Activated T-cell treated with anti-CD3 and anti-CD28 coated beads, Interleukin-2, amount 50 U/mL, for 72 hours (primary cell): ENCODE measurements at regions not wholly inside any gene's neighbourhood (a gene's known extent, or its start where the extent isn't known, plus 50 kb on each side); places are given as distances from the start of the nearest gene placed in this dataset.
A peak's percentile ranks its signal among the peaks of the same experiment; 100 is the strongest.
"Not testable (repeated sequence)": the region's sequence is repeated elsewhere in the genome, so short reads cannot be mapped to it uniquely, and the experiment has no call there.

Experiments
- ATAC-seq, 2 donors: fragments of 150-1000 bp; cut with Tn5 transposase; replicated peaks in 1 of 2; 2 replicates each; pipeline ENCODE4 v1.10.0; 2021; ENCODE audit warnings: moderate library complexity in 2 of 2, mild to moderate bottlenecking in 1 of 2
- DNase-seq, 2 donors: peaks; one replicate each; pipeline ENCODE4 v3.0.0; 2021 to 2022; ENCODE audit warnings: mixed read lengths in 1 of 2
- H3K27ac Mint-ChIP-seq: one replicate; pipeline ENCODE4 v1.8.0; 2022; ENCODE audit warnings: mild to moderate bottlenecking, moderate library complexity, mixed read lengths
- H3K27me3 Mint-ChIP-seq: one replicate; pipeline ENCODE4 v1.8.0; 2022; ENCODE audit warnings: low read depth, mixed read lengths
- H3K36me3 Mint-ChIP-seq, 2 donors: one replicate each; pipeline ENCODE4 v1.8.0; 2022; ENCODE audit warnings: mixed read lengths in 2 of 2, mild to moderate bottlenecking in 1 of 2; ENCODE audit not compliant: insufficient read depth in 2 of 2
- H3K4me1 Mint-ChIP-seq: one replicate; pipeline ENCODE4 v1.8.0; 2022; ENCODE audit warnings: low read depth, mixed read lengths
- H3K4me3 Mint-ChIP-seq, 2 donors: one replicate each; pipeline ENCODE4 v1.8.0; 2022; ENCODE audit warnings: mild to moderate bottlenecking in 2 of 2, mixed read lengths in 2 of 2, moderate library complexity in 2 of 2
- H3K9me3 Mint-ChIP-seq, 2 donors: one replicate each; pipeline ENCODE4 v1.8.0; 2022; ENCODE audit warnings: mixed read lengths in 2 of 2

GRCh38 chr14:105951399-105951798 is 425.0 kb downstream of the TMEM121 start:
- no peak for DNase-seq
- Mint-ChIP-seq H3K27me3 (peaks cover 15% of the 10 kb centered on the region), H3K36me3 (no peaks in the 10 kb centered on the region), H3K27ac (no peak overlapping the region), H3K4me1 (no peaks in the 10 kb centered on the region), H3K4me3 (no peak overlapping the region), H3K9me3 (peaks cover 0 to 2% of the 10 kb centered on the region in 2 donors)
- no peak for ATAC-seq

- ATAC-seq = no peak
- peaks cover 0 to 2% of the 10 kb centered on the region in 2 donors for H3K9me3 Mint-ChIP-seq
- no peaks in the 10 kb centered on the region for H3K36me3 Mint-ChIP-seq
- no peak overlapping the region for H3K27ac Mint-ChIP-seq
- H3K27me3 Mint-ChIP-seq = peaks cover 15% of the 10 kb centered on the region
- no peak for DNase-seq
- no peaks in the 10 kb centered on the region for H3K4me1 Mint-ChIP-seq
- no peak overlapping the region for H3K4me3 Mint-ChIP-seq
Observed at GRCh38 chr14:105952222-105952621, 425.8 kb downstream of the TMEM121 start.

GRCh38 chr14:105952826-105953225 is 426.4 kb downstream of the TMEM121 start:
- Mint-ChIP-seq H3K36me3 (no peaks in the 10 kb centered on the region), H3K27me3 (peaks cover 15% of the 10 kb centered on the region), H3K4me1 (no peaks in the 10 kb centered on the region), H3K4me3 (no peak overlapping the region), H3K9me3 (peaks cover 1 to 2% of the 10 kb centered on the region in 2 donors), H3K27ac (no peak overlapping the region)
- ATAC-seq = no peak
- no peak for DNase-seq

GRCh38 chr14:105961625-105962024 is 435.2 kb downstream of the TMEM121 start:
- peaks cover 4 to 11% of the 10 kb centered on the region in 2 donors for H3K9me3 Mint-ChIP-seq

GRCh38 chr14:105962532-105962931 is 436.1 kb downstream of the TMEM121 start:
- no peak overlapping the region for H3K4me3 Mint-ChIP-seq

More at GRCh38 chr14:105961625-105962024, 435.2 kb downstream of the TMEM121 start:
- DNase-seq, H3K36me3 Mint-ChIP-seq, H3K27ac Mint-ChIP-seq, ATAC-seq, H3K4me1 Mint-ChIP-seq, H3K4me3 Mint-ChIP-seq: not testable (repeated sequence)
- peaks cover 13% of the 10 kb centered on the region for H3K27me3 Mint-ChIP-seq

GRCh38 chr14:105968291-105968690 is 441.9 kb downstream of the TMEM121 start:
- DNase-seq (no peak), ATAC-seq (no peak)
- Mint-ChIP-seq H3K27ac (no peak overlapping the region), H3K9me3 (peaks cover 0 to 2% of the 10 kb centered on the region in 2 donors), H3K4me3 (no peak overlapping the region), H3K27me3 (peaks cover 10% of the 10 kb centered on the region), H3K36me3 (no peaks in the 10 kb centered on the region), H3K4me1 (peaks cover 6% of the 10 kb centered on the region)

More at GRCh38 chr14:105962532-105962931, 436.1 kb downstream of the TMEM121 start:
- DNase-seq (no peak), ATAC-seq (no peak)
- no peaks in the 10 kb centered on the region for H3K4me1 Mint-ChIP-seq
- peaks cover 0 to 2% of the 10 kb centered on the region in 2 donors for H3K36me3 Mint-ChIP-seq
- H3K9me3 Mint-ChIP-seq = peaks cover 4 to 10% of the 10 kb centered on the region in 2 donors
- H3K27me3 Mint-ChIP-seq = peaks cover 19% of the 10 kb centered on the region
- no peak overlapping the region for H3K27ac Mint-ChIP-seq

- H3K4me3 Mint-ChIP-seq, H3K36me3 Mint-ChIP-seq, H3K4me1 Mint-ChIP-seq, ATAC-seq, H3K27ac Mint-ChIP-seq, DNase-seq, H3K9me3 Mint-ChIP-seq: not testable (repeated sequence)
- H3K27me3 Mint-ChIP-seq = peaks cover 12% of the 10 kb centered on the region
Observed at GRCh38 chr14:105969026-105969425, 442.6 kb downstream of the TMEM121 start.

GRCh38 chr14:105970821-105971220 is 444.4 kb downstream of the TMEM121 start:
- peaks cover 18% of the 10 kb centered on the region for H3K27me3 Mint-ChIP-seq
- H3K9me3 Mint-ChIP-seq, ATAC-seq, DNase-seq, H3K27ac Mint-ChIP-seq, H3K36me3 Mint-ChIP-seq, H3K4me3 Mint-ChIP-seq: not testable (repeated sequence)
- H3K4me1 Mint-ChIP-seq = peaks cover 12% of the 10 kb centered on the region

GRCh38 chr14:105971593-105972500 is 445.5 kb downstream of the TMEM121 start:
- H3K27ac Mint-ChIP-seq = no peak overlapping the region
- H3K4me3 Mint-ChIP-seq = no peak overlapping the region
- ATAC-seq = no peak
- no peak for DNase-seq
- H3K27me3 Mint-ChIP-seq = peaks cover 18% of the 10 kb centered on the region
- H3K36me3 Mint-ChIP-seq = no peaks in the 10 kb centered on the region
- no peaks in the 10 kb centered on the region for H3K9me3 Mint-ChIP-seq
- peaks cover 12% of the 10 kb centered on the region for H3K4me1 Mint-ChIP-seq

GRCh38 chr14:105974902-105975301 is 448.5 kb downstream of the TMEM121 start:
- peak; percentile 95 to 100 for ATAC-seq
- H3K4me3 Mint-ChIP-seq = no peak overlapping the region
- H3K27me3 Mint-ChIP-seq = peaks cover 8% of the 10 kb centered on the region
- H3K36me3 Mint-ChIP-seq = no peaks in the 10 kb centered on the region
- peaks cover 6% of the 10 kb centered on the region for H3K4me1 Mint-ChIP-seq
- H3K9me3 Mint-ChIP-seq = no peaks in the 10 kb centered on the region
- no peak overlapping the region for H3K27ac Mint-ChIP-seq
- DNase-seq = peak; percentile 80 to 83

- no peak overlapping the region for H3K27ac Mint-ChIP-seq
- peaks cover 36% of the 10 kb centered on the region for H3K4me1 Mint-ChIP-seq
- no peaks in the 10 kb centered on the region for H3K36me3 Mint-ChIP-seq
- DNase-seq (no peak), ATAC-seq (no peak)
- H3K27me3 Mint-ChIP-seq = peaks cover 8% of the 10 kb centered on the region
- no peak overlapping the region for H3K4me3 Mint-ChIP-seq
- peaks cover 0 to 5% of the 10 kb centered on the region in 2 donors for H3K9me3 Mint-ChIP-seq
Observed at GRCh38 chr14:105978618-105979295, 452.4 kb downstream of the TMEM121 start.

GRCh38 chr14:105979446-105979845 is 453.1 kb downstream of the TMEM121 start:
- H3K36me3 Mint-ChIP-seq = no peaks in the 10 kb centered on the region
- ATAC-seq (no peak), DNase-seq (no peak)
- no peak overlapping the region for H3K4me3 Mint-ChIP-seq
- peaks cover 2% of the 10 kb centered on the region for H3K27me3 Mint-ChIP-seq
- H3K9me3 Mint-ChIP-seq = peaks cover 0 to 5% of the 10 kb centered on the region in 2 donors
- H3K4me1 Mint-ChIP-seq = peaks cover 39% of the 10 kb centered on the region
- no peak overlapping the region for H3K27ac Mint-ChIP-seq

GRCh38 chr14:105980224-105980623 is 453.8 kb downstream of the TMEM121 start:
- H3K27ac Mint-ChIP-seq = no peak overlapping the region
- H3K36me3 Mint-ChIP-seq = no peaks in the 10 kb centered on the region
- peaks cover 47% of the 10 kb centered on the region for H3K4me1 Mint-ChIP-seq
- H3K27me3 Mint-ChIP-seq = no peaks in the 10 kb centered on the region
- peaks cover 0 to 5% of the 10 kb centered on the region in 2 donors for H3K9me3 Mint-ChIP-seq
- DNase-seq (no peak), ATAC-seq (no peak)
- H3K4me3 Mint-ChIP-seq = no peak overlapping the region
